ENCODE measurements at regions not wholly inside any gene's neighbourhood (a gene's known extent, or its start where the extent isn't known, plus 50 kb on each side); places are given as distances from the start of the nearest gene placed in this dataset.
"Not testable (repeated sequence)": the region's sequence is repeated elsewhere in the genome, so short reads cannot be mapped to it uniquely, and the experiment has no call there.

GRCh38 chr5:51691538-51692079 lies 308.4 kb downstream of the ISL1 start:
- no peak overlapping the region for H2AK5ac ChIP-seq (ENCODE audit: low read length, severe bottlenecking)
- no peak overlapping the region for H2BK12ac ChIP-seq (ENCODE audit: low read length in 2 of 2)
- no peak overlapping the region for H2AFZ ChIP-seq (ENCODE audit: low read depth, low read length)
- no peak overlapping the region for H3K14ac ChIP-seq (ENCODE audit: low read length in 2 of 2)
- DNase-seq, result no peak
- H3K36me3 ChIP-seq (ENCODE audit: control insufficient read depth in 1 of 2, insufficient read depth in 2 of 2, low read depth in 1 of 2, low read length in 2 of 2), result no peaks in the 10 kb centered on the region
- no peak overlapping the region for H4K8ac ChIP-seq (ENCODE audit: low read length)
- H3K4ac ChIP-seq (ENCODE audit: low read depth in 1 of 2, low read length in 2 of 2), result no peak overlapping the region
- H3K9me3 ChIP-seq (ENCODE audit: control insufficient read depth, low read length), result peaks cover 14% of the 10 kb centered on the region
- no peak overlapping the region for H2BK15ac ChIP-seq (ENCODE audit: low read depth, poor library complexity, severe bottlenecking)
- H2BK120ac ChIP-seq (ENCODE audit: low read depth, low read length), result no peak overlapping the region
- no peaks in the 10 kb centered on the region for H3K27me3 ChIP-seq (ENCODE audit: control insufficient read depth in 1 of 2, insufficient read depth in 1 of 2, low read length in 2 of 2)
- WGBS, result 88% methylated on average over 1 of the region's 4 CpGs
- no peak overlapping the region for H4K91ac ChIP-seq (ENCODE audit: low read length)
- H3K79me1 ChIP-seq (replicated peaks; ENCODE audit: low read length, poor library complexity, severe bottlenecking), result no peaks in the 10 kb centered on the region
- no peak overlapping the region for H3K9ac ChIP-seq (ENCODE audit: low read length)
- no peak overlapping the region for H3K23ac ChIP-seq (ENCODE audit: low read length in 2 of 2)
- no peak overlapping the region for H3K18ac ChIP-seq (ENCODE audit: low read depth in 1 of 2, low read length in 2 of 2)
- H3K4me1 ChIP-seq (ENCODE audit: control insufficient read depth, insufficient read depth, low read depth, low read length), result no peaks in the 10 kb centered on the region
- no peak overlapping the region for H3K4me3 ChIP-seq (ENCODE audit: insufficient read depth in 1 of 2, low read depth in 1 of 2, low read length in 2 of 2)
- H3K4me2 ChIP-seq (ENCODE audit: low read length, poor library complexity, severe bottlenecking), result no peak overlapping the region
- H3K27ac ChIP-seq (ENCODE audit: low read length, poor library complexity, severe bottlenecking), result no peak overlapping the region
- H2BK5ac ChIP-seq (ENCODE audit: low read depth, low read length, poor library complexity, severe bottlenecking), result no peak overlapping the region

- no peak overlapping the region for H3K4me3 ChIP-seq (ENCODE audit: insufficient read depth in 1 of 2, low read depth in 1 of 2, low read length in 2 of 2)
- no peak overlapping the region for H2BK120ac ChIP-seq (ENCODE audit: low read depth, low read length)
- no peak overlapping the region for H3K4me2 ChIP-seq (ENCODE audit: low read length, poor library complexity, severe bottlenecking)
- H3K9ac ChIP-seq (ENCODE audit: low read length), result no peak overlapping the region
- no peak overlapping the region for H3K23ac ChIP-seq (ENCODE audit: low read length in 2 of 2)
- no peak for DNase-seq
- no peaks in the 10 kb centered on the region for H3K79me1 ChIP-seq (replicated peaks; ENCODE audit: low read length, poor library complexity, severe bottlenecking)
- H2BK15ac ChIP-seq (ENCODE audit: low read depth, poor library complexity, severe bottlenecking), result no peak overlapping the region
- no peak overlapping the region for H2AK5ac ChIP-seq (ENCODE audit: low read length, severe bottlenecking)
- H3K36me3 ChIP-seq (ENCODE audit: control insufficient read depth in 1 of 2, insufficient read depth in 2 of 2, low read depth in 1 of 2, low read length in 2 of 2), result no peaks in the 10 kb centered on the region
- H3K18ac ChIP-seq (ENCODE audit: low read depth in 1 of 2, low read length in 2 of 2), result no peak overlapping the region
- no CpG with 5 or more reads among the region's 2 CpGs for WGBS
- H3K9me3 ChIP-seq (ENCODE audit: control insufficient read depth, low read length), result peaks cover 14% of the 10 kb centered on the region
- no peaks in the 10 kb centered on the region for H3K4me1 ChIP-seq (ENCODE audit: control insufficient read depth, insufficient read depth, low read depth, low read length)
- H4K91ac ChIP-seq (ENCODE audit: low read length), result no peak overlapping the region
- no peak overlapping the region for H4K8ac ChIP-seq (ENCODE audit: low read length)
- H3K27me3 ChIP-seq (ENCODE audit: control insufficient read depth in 1 of 2, insufficient read depth in 1 of 2, low read length in 2 of 2), result no peaks in the 10 kb centered on the region
- H2BK12ac ChIP-seq (ENCODE audit: low read length in 2 of 2), result no peak overlapping the region
- no peak overlapping the region for H3K27ac ChIP-seq (ENCODE audit: low read length, poor library complexity, severe bottlenecking)
- no peak overlapping the region for H3K14ac ChIP-seq (ENCODE audit: low read length in 2 of 2)
- H2AFZ ChIP-seq (ENCODE audit: low read depth, low read length), result no peak overlapping the region
- no peak overlapping the region for H2BK5ac ChIP-seq (ENCODE audit: low read depth, low read length, poor library complexity, severe bottlenecking)
- H3K4ac ChIP-seq (ENCODE audit: low read depth in 1 of 2, low read length in 2 of 2), result no peak overlapping the region
These were observed 311.6 kb downstream of the ISL1 start for GRCh38 chr5:51694826-51695225.

GRCh38 chr5:51696122-51696521 lies 312.9 kb downstream of the ISL1 start:
- Histone ChIP-seq H4K8ac (ENCODE audit: low read length) (no peak overlapping the region), H4K91ac (ENCODE audit: low read length) (no peak overlapping the region), H3K9me3 (ENCODE audit: control insufficient read depth, low read length) (peaks cover 14% of the 10 kb centered on the region), H2BK15ac (ENCODE audit: low read depth, poor library complexity, severe bottlenecking) (no peak overlapping the region), H3K14ac (ENCODE audit: low read length in 2 of 2) (no peak overlapping the region), H3K23ac (ENCODE audit: low read length in 2 of 2) (no peak overlapping the region), H3K27me3 (ENCODE audit: control insufficient read depth in 1 of 2, insufficient read depth in 1 of 2, low read length in 2 of 2) (no peaks in the 10 kb centered on the region), H3K9ac (ENCODE audit: low read length) (no peak overlapping the region), H2BK5ac (ENCODE audit: low read depth, low read length, poor library complexity, severe bottlenecking) (no peak overlapping the region), H3K79me1 (replicated peaks; ENCODE audit: low read length, poor library complexity, severe bottlenecking) (no peaks in the 10 kb centered on the region), H3K27ac (ENCODE audit: low read length, poor library complexity, severe bottlenecking) (no peak overlapping the region), H3K4me3 (ENCODE audit: insufficient read depth in 1 of 2, low read depth in 1 of 2, low read length in 2 of 2) (no peak overlapping the region), H2AK5ac (ENCODE audit: low read length, severe bottlenecking) (no peak overlapping the region), H2BK120ac (ENCODE audit: low read depth, low read length) (no peak overlapping the region), H3K4ac (ENCODE audit: low read depth in 1 of 2, low read length in 2 of 2) (no peak overlapping the region), H3K4me1 (ENCODE audit: control insufficient read depth, insufficient read depth, low read depth, low read length) (no peaks in the 10 kb centered on the region), H2BK12ac (ENCODE audit: low read length in 2 of 2) (no peak overlapping the region), H3K4me2 (ENCODE audit: low read length, poor library complexity, severe bottlenecking) (no peak overlapping the region), H2AFZ (ENCODE audit: low read depth, low read length) (no peak overlapping the region), H3K18ac (ENCODE audit: low read depth in 1 of 2, low read length in 2 of 2) (no peak overlapping the region), H3K36me3 (ENCODE audit: control insufficient read depth in 1 of 2, insufficient read depth in 2 of 2, low read depth in 1 of 2, low read length in 2 of 2) (no peaks in the 10 kb centered on the region)
- DNase-seq, result no peak
- 100% methylated on average over 2 of the region's 3 CpGs for WGBS

GRCh38 chr5:51702046-51702445 lies 318.8 kb downstream of the ISL1 start:
- H2AK5ac ChIP-seq (ENCODE audit: low read length, severe bottlenecking); H2AFZ ChIP-seq (ENCODE audit: low read depth, low read length); H3K4ac ChIP-seq (ENCODE audit: low read depth in 1 of 2, low read length in 2 of 2); H3K4me1 ChIP-seq (ENCODE audit: control insufficient read depth, insufficient read depth, low read depth, low read length); H4K8ac ChIP-seq (ENCODE audit: low read length); H4K91ac ChIP-seq (ENCODE audit: low read length); H3K36me3 ChIP-seq (ENCODE audit: control insufficient read depth in 1 of 2, insufficient read depth in 2 of 2, low read depth in 1 of 2, low read length in 2 of 2); H3K18ac ChIP-seq (ENCODE audit: low read depth in 1 of 2, low read length in 2 of 2); H3K27ac ChIP-seq (ENCODE audit: low read length, poor library complexity, severe bottlenecking); H3K14ac ChIP-seq (ENCODE audit: low read length in 2 of 2); H2BK120ac ChIP-seq (ENCODE audit: low read depth, low read length); H3K23ac ChIP-seq (ENCODE audit: low read length in 2 of 2); DNase-seq; H3K27me3 ChIP-seq (ENCODE audit: control insufficient read depth in 1 of 2, insufficient read depth in 1 of 2, low read length in 2 of 2); H2BK12ac ChIP-seq (ENCODE audit: low read length in 2 of 2); H2BK15ac ChIP-seq (ENCODE audit: low read depth, poor library complexity, severe bottlenecking); H3K4me3 ChIP-seq (ENCODE audit: insufficient read depth in 1 of 2, low read depth in 1 of 2, low read length in 2 of 2); H3K9ac ChIP-seq (ENCODE audit: low read length); H2BK5ac ChIP-seq (ENCODE audit: low read depth, low read length, poor library complexity, severe bottlenecking); H3K9me3 ChIP-seq (ENCODE audit: control insufficient read depth, low read length); H3K4me2 ChIP-seq (ENCODE audit: low read length, poor library complexity, severe bottlenecking); H3K79me1 ChIP-seq (replicated peaks; ENCODE audit: low read length, poor library complexity, severe bottlenecking): not testable (repeated sequence)
- 83% methylated on average over 1 of the region's 3 CpGs for WGBS

All from mesenchymal stem cell (in vitro differentiated cells and primary cell).